Lung (tissue), 11 donors: ENCODE measurements at regions not wholly inside any gene's neighbourhood (a gene's known extent, or its start where the extent isn't known, plus 50 kb on each side); places are given as distances from the start of the nearest gene placed in this dataset.

Experiments used
- ATAC-seq: fragments of 200-7000 bp; cut with Tn5 transposase; one replicate; pipeline ENCODE4 v1.9.1; 2020; ENCODE audit warnings: moderate number of reproducible peaks; ENCODE audit not compliant: insufficient read depth, low FRiP score
- DNase-seq, 3 donors: peaks; one replicate each; pipeline ENCODE4 v3.0.0-alpha.2; 2013 to 2017
- H3K27ac ChIP-seq, 2 donors: one replicate each; pipeline ENCODE4 v1.5.1; 2013; ENCODE audit warnings: mild to moderate bottlenecking in 2 of 2, moderate library complexity in 2 of 2, control low read depth in 1 of 2, inconsistent platforms in 1 of 2, low read depth in 1 of 2, low read length in 1 of 2
- H3K27me3 ChIP-seq, 3 donors: one replicate each; pipeline ENCODE4 v1.5.1; 2013; ENCODE audit warnings: low read length in 2 of 3; ENCODE audit not compliant: control insufficient read depth in 3 of 3, insufficient read depth in 3 of 3
- H3K36me3 ChIP-seq, 4 donors: one replicate each; pipeline ENCODE4 v1.5.1; 2013; ENCODE audit warnings: low read length in 4 of 4, mild to moderate bottlenecking in 1 of 4, moderate library complexity in 1 of 4; ENCODE audit not compliant: control insufficient read depth in 4 of 4, insufficient read depth in 4 of 4
- H3K4me1 ChIP-seq, 5 donors: one replicate each; pipeline ENCODE4 v1.5.1; 2013; ENCODE audit warnings: low read length in 5 of 5, mild to moderate bottlenecking in 2 of 5, moderate library complexity in 1 of 5; ENCODE audit not compliant: control insufficient read depth in 5 of 5, insufficient read depth in 5 of 5
- H3K4me3 ChIP-seq: one replicate; pipeline ENCODE4 v1.5.1; 2013; ENCODE audit warnings: mild to moderate bottlenecking, control low read depth, moderate library complexity
- H3K9ac ChIP-seq, 2 donors: one replicate each; pipeline ENCODE4 v1.5.1; 2013; ENCODE audit warnings: low read length in 2 of 2, control low read depth in 1 of 2; ENCODE audit not compliant: insufficient read depth in 1 of 2
- H3K9me3 ChIP-seq, 4 donors: one replicate each; pipeline ENCODE4 v1.5.1; 2013; ENCODE audit warnings: low read length in 3 of 4, mild to moderate bottlenecking in 1 of 4, moderate library complexity in 1 of 4; ENCODE audit not compliant: control insufficient read depth in 4 of 4, insufficient read depth in 3 of 4
- CTCF ChIP-seq: IDR thresholded peaks from 2 replicates; pipeline ENCODE4 v1.5.1; 2012; ENCODE audit warnings: mild to moderate bottlenecking; ENCODE audit errors: control extremely low read depth, extremely low read depth
- WGBS, 2 donors: extraction: QIAGEN DNeasy Blood & Tissue Kit; methylation state at CpG; one replicate each; pipeline ENCODE4 v1.1.7; 2013; 5-methylcytosine and 5-hydroxymethylcytosine counted together
- donor health status: control.
- donor health status: control.
- donor health status: Bipolar disorder and iron deficiency.
- donor health status: healthy.
- donor health status: DM: yes; HTN: yes; CAD: no.

GRCh38 chr18:73040247-73040646 lies 172.5 kb upstream of the NETO1 start:
- 71 to 75% methylated on average over 4 of the region's 4 CpGs for WGBS, 2 donors
- Histone ChIP-seq H3K4me1 (peaks cover 0 to 2% (median 0%) of the 10 kb centered on the region in 5 donors), H3K27me3 (no peaks in the 10 kb centered on the region), H3K9me3 (peaks cover 0 to 3% (median 0%) of the 10 kb centered on the region in 4 donors), H3K9ac (no peak overlapping the region), H3K36me3 (no peaks in the 10 kb centered on the region), H3K4me3 (no peak overlapping the region), H3K27ac (no peak overlapping the region)
- TF ChIP-seq CTCF: no peak
- ATAC-seq (no peak), DNase-seq (no peak)

DNA sequence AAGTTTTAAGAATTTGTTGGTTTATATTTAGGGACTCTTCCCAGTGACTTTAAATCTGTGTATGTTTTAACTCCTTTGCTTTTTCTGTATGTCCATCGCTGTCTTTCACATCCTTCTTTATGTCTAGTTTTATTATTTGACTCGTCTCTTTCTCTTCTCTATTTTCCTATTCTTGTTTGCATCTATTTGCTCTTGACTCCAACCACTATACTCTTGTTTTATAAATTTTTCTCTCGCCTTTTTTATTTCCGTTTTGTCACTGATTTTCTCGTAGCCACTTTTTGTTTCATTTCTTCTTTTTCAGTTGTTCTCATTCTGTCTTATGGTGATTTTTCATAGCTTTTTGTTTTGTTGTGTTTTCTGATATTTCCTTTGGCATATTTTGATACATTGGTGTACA lies 170.5 kb upstream of the NETO1 start:
- WGBS, 2 donors: 86 to 88% methylated on average over 5 of the region's 5 CpGs
- Histone ChIP-seq H3K27ac (no peak overlapping the region), H3K36me3 (no peaks in the 10 kb centered on the region), H3K27me3 (no peaks in the 10 kb centered on the region), H3K9me3 (no peaks in the 10 kb centered on the region), H3K4me3 (no peak overlapping the region), H3K9ac (no peak overlapping the region), H3K4me1 (peaks cover 0 to 2% (median 0%) of the 10 kb centered on the region in 5 donors)
- ATAC-seq (no peak), DNase-seq (no peak)
- no peak for TF ChIP-seq CTCF

DNA sequence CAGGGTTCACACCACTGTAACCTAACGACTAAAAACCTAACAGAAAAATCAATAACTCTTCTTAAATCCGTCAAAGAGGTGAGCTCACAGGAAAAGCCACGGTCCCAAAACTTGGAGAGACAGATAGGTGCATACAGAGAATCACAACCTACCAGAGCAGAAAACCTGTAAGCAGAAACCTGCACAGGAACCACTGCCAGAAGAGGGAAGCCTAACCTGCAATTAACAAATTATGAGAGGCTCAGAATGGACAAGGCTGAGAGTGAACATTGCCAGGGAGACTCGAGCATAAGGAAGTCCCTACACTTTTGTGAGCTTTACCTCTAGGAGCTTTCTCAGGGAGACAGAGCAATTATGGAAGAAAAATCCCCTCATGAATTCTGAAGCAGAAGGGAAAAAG lies 156.2 kb upstream of the NETO1 start:
- ATAC-seq: no peak
- H3K4me3 ChIP-seq: no peak overlapping the region
- no peak overlapping the region for H3K27ac ChIP-seq
- H3K27me3 ChIP-seq: no peaks in the 10 kb centered on the region
- H3K4me1 ChIP-seq: no peaks in the 10 kb centered on the region
- H3K9ac ChIP-seq: no peak overlapping the region
- TF ChIP-seq CTCF: no peak
- H3K9me3 ChIP-seq: no peaks in the 10 kb centered on the region
- no peak for DNase-seq
- 60 to 79% methylated on average over 4 of the region's 4 CpGs for whole genome bisulfite sequencing, 2 donors
- no peaks in the 10 kb centered on the region for H3K36me3 ChIP-seq

DNA sequence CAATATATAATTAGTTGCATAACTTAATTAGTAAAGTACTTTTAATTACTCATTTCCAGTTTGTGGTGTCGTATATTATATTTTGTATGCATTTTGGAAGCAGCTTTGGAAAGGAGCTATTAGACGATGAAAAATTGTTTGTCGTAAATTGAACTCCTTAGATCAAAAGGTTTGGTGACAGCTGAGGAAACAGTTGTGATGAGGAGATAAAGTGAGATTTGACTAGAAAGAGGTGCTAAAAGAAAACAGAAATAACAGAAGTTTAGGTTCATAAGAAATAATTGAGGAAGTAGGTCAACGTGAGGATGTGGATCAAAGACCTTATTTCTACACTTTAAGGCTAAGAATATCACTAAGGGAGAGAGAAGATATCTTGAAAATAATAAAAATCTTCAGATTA lies 141.9 kb upstream of the NETO1 start:
- ATAC-seq (no peak), DNase-seq (no peak)
- Histone ChIP-seq H3K36me3 (no peaks in the 10 kb centered on the region), H3K4me1 (no peaks in the 10 kb centered on the region), H3K9ac (no peak overlapping the region), H3K27ac (no peak overlapping the region), H3K27me3 (no peaks in the 10 kb centered on the region), H3K4me3 (no peak overlapping the region), H3K9me3 (peaks cover 0 to 3% (median 0%) of the 10 kb centered on the region in 4 donors)
- no peak for TF ChIP-seq CTCF
- 14 to 36% methylated on average over 4 of the region's 4 CpGs for WGBS, 2 donors
